ENCODE measurements at regions not wholly inside any gene's neighbourhood (a gene's known extent, or its start where the extent isn't known, plus 50 kb on each side); places are given as distances from the start of the nearest gene placed in this dataset.
"Not testable (repeated sequence)": the region's sequence is repeated elsewhere in the genome, so short reads cannot be mapped to it uniquely, and the experiment has no call there.

DNA sequence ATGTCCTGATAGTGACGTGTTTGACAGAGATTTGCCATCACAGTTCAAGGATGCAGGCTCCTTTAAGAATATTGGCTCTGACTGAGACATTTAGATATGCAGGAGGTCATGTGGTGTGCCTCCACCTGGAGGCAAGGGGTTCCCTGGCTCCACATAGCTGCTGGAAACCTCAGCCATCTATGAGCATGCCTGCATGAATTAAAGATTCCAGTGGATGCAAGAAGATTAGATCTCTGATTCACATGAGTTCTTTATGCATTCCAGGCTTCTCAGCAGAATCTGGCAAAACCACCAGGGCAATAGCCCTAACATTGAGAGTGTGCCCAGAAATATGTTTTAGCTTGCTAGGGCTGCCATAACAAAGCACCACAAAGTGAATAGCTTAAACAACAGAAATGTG is 298.5 kb upstream of the AADAT start:
- no peak for DNase-seq

DNA sequence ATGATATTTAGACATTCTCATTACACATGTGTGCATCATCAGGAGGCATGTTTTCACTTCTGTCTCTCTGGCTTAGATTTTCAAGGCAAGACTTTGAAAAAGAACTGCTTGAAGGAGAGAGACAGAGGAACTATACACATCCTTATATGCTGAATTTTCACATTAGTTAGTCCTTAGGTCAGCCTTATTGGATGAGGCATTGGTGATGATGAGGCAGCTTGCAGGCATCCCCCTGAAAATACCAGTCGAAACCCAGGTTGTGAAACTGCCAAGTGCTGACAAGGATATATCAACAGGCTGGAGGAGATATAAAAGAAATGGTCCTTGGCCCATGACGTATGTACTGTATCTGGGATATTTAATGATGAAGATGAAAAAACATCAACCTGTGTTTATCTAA is 297.2 kb upstream of the AADAT start:
- DNase-seq: no peak

DNA sequence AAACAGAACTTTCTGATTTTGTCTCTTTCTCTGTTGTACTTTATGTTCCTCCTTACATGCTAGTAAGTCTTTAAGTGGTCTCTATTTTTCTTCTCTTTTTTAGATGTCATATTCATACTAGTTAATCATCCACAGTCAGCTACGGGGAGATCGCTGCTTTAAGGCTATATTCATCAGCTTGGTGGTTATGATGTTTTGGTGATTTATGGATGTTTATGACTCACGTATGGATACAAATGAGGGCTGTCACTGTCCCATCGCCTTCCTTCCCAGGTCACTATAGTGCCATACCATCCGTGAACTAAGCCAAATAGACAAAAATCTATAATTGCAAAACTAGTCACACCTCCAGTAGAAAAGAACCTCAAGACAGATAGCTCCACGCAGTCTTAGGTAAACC is 296.8 kb upstream of the AADAT start:
- no peak for DNase-seq

DNA sequence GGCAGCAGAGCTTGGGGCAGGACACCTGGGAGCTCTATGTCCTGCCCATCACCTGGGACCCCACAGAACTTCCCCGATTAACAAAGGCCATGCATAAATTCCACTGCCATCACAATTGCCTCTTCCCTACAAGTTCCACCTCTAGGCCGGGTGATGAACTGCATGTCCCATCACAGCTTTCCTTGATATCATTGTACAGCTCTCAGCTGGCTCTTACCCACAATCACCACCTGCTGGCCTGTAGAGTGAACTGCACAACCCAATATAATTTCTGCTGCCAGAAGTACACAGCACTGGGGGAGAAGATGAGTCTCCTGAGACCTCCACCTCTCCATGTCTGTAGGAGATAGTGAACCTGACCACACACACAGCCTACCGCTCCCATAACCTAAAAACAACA is 285.0 kb upstream of the AADAT start:
- DNase-seq: no peak

DNA sequence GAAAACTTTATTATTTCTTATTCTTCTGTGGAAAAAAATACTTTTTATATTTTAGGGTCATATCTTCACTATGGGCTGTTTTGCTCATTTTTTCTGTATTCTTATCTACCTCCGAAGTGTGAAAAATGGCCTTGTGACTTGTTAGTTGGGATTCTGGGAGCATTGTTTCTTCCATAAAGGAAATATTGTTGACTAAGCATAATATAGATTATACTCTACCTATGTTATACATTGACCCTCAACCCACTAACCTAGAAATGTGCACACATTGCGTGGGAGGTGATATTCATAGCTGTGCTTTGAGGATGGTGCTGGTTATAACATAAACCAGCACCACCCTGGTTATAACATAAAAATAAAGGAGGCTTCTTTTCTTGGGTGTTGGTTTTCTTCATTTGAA is 259.2 kb upstream of the AADAT start:
- no peak for DNase-seq

DNA sequence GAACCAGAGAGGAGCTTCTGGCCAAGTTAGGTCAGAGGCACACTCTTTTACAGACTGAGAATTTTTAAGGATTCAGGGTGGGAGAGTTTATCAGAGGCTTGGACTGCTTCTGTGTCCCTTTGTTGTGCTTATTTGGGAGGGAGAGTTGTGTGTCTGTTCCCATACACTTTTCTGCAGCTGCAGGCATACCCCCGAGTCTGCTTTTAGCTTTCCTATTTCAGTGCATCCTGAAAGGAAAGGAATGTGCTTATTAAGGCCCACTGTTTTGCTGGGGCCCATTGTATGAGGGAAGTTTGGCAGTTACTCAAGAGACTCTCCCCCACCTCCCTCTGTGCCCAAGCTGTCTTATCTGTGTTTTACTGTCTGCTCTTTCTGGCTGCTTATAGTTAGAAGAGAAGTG is 257.4 kb upstream of the AADAT start:
- not testable (repeated sequence) for DNase-seq

DNA sequence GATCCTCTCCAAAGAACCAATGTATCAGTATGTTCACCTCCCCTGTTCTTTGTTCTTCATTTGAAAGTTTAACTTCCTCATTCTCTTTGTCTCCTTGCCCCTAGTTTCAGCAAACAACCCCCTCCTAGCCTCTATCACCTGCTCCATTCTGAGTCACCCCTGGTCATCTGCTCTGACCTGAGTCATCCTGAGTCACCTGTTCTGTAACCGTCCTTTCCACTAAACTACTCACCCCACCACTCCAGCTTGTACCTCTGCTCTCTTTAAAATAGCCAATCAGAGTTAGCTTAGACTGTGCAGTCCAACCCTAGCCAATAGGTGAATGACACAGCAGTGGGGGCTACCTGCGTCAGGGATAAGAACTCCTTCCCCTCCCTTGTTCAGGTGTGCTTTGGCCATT is 249.8 kb upstream of the AADAT start:
- DNase-seq: no peak

DNA sequence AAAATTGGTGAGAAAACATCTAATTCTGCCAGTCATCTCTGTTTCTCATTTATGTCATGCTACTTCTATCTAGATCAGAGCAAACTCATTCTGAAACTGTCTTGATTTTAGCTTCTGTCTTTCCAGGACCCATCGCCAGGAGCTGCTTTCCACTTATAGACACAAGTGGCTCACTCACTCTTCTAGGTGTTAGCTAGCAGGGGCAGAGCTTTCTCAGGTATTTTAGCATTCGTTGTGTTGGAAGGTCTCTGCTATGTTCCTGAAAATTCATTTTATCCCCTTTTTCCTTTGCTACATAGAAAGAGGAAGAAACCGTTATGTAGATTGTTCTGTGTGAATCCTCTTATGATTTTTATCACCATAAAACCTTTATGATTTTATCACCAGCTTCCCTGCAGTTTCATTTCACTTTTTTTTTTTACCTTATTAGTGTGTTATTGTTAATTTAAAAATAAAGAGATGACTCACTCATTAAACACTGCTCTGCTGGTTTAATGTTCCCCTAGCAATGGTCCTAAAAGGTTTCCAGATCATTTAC is 246.6 kb upstream of the AADAT start:
- DNase-seq: no peak

DNA sequence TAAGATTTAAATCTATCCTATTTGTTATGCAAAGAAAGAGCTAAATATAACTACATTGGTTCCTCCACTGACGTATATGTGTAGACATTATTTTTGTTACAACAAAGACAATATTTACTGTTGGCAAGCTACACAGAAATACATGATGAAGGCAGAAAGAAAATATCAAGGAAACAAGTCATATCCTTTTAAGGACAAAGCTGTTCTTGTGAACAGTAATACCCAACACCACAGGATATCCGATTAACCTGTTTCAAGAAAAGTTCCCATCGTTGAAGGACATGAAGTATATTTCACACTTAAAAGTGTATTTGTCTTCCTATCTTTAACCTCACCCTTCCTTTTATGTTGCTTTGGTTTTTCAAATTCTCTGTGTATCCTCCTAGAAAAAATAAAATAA is 235.8 kb upstream of the AADAT start:
- no peak for DNase-seq

DNA sequence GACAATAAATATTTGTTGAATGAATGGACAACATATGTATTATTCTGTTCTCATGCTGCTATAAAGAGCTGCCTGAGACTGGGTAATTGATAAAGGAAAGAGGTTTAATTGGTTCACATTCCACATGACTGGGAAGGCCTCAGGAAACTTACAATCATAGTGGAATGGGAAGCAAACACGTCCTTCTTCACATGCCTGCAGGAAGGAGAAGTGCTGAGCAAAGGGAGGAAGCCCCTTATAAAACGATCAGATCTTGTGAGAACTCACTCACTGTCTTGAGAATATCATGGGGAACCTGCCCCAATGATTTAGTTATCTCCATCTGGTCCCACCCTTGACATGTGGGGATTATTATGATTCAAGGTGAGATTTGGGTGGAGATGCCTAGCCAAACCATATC is 233.9 kb upstream of the AADAT start:
- no peak for DNase-seq

DNA sequence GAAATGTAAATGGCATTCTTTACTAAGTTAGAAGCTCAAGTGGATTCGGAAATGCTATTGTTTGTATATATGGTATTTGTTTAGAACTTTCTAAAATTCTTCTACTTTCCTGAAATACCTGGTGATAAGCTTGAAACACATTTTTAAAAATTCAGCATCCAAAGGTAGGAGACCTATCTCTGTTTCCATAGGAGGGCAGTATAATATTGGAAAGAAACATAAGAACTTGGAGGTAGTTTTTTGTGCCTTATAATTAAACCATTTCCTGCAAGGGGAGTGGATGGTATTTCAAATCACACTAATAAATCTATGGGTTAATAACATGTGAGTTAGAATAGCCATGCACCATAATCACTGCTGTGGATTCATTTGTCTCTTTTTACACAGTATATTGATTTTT is 217.4 kb upstream of the AADAT start:
- DNase-seq: no peak

DNA sequence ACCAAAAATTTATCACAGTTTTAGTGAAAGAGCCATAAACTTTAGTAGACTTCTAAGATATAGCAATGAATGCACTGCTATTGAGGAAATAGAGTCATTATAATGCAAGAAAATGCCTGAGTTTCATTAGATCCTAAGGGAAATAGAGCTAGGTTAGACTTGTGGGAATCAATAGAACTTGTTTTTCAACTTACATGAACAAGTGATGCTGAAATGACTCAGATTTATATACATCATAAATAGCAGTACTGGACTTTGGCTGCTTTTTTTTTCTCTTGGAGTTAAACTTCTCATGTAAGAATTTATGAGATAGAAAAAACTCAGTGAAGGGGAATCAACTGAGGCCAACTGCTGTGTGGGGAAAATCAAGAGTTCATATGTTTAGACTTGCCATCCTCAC is 216.5 kb upstream of the AADAT start:
- DNase-seq: no peak

DNA sequence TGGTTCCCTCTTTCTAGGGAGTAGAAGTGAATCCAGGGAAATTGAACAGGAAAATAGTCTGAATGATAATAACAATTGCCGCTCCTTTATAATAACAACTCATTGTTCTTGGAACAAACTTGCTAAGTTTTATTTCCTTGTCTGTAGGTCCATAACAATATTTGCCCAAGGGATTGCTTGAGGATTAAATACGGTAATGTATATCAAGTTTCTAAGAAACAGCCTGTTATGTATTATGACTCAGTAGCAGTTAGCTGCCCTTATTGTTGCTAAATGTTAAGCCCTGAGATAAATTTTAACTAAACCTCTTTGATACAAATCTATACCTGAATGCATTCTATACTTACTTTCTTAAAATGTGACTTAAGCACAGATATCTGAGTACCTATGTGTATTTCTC is 215.9 kb upstream of the AADAT start:
- no peak for DNase-seq

DNA sequence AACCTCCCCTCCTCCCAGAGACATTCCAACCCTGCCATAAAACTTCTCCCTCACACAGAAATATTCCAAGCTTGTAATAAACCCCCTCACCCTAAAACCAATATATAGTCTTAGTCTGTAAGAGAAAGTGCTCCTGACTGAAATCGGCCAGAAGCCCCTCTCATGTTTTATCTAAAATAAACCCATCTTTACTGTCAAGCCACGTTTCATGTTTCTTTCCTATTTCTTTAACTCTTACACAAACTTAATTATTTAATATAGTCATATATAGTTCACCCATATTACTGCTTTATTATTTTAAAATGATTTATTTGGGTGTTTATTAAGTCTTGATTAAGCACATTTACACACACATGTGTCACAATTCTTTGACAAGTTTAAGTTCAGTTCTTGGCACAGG is 191.3 kb upstream of the AADAT start:
- DNase-seq: no peak

DNA sequence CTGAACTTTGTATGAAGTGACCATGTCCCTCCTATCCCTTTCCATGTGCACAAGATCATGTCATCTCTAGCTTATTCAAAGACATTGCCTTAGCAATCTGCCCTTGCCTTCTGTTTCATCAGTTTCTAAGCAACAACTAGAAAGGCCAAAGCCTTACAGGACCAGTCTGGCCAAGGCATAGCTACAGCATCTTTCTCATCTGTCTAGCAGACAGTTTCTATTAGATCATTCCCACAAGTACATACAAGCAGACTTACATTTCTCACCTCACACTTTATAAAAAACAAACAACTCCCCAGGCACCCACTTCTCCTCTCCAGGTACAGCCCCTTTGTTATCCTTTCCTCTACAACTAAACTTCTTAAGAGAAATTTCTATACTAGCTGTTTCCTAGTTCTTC is 188.7 kb upstream of the AADAT start:
- DNase-seq: no peak

DNA sequence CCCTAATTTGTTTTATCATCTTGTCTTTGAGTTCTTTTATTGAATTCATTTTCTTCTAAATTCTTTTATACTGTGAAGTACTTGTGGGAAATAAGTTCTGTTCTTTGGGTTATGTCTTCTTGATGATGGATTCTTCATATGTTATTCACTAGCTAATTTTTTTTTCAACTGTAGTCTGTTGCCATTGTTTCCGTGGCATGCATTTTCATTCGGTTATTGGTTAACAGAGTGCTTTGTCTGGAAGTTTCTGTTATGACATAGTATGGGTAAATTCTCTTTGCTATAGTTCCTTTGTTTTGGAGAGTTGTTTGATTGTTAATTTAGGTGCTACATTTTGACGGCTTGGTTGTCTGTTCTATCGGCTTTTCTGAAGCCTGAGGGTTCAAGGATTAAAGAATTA is 184.9 kb upstream of the AADAT start:
- no peak for DNase-seq

DNA sequence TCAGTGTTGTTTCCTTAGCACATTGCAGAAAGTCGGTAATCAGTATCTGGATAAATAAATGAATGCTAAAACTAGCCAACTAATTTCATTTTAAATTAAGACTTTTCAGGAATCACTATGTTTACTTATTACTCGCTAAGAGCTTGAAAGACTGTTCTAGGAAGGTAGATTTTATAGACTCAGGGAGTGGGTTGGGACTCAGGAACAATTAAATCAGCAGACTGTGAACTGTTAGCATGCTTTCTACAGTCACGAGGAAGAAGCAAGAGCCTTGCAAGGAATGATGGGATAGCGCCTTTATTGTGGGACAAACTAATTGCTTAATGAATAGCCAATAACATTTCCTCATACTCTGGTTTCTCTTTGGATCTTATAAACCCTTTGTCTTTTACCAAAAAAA is 183.2 kb upstream of the AADAT start:
- DNase-seq: no peak

DNA sequence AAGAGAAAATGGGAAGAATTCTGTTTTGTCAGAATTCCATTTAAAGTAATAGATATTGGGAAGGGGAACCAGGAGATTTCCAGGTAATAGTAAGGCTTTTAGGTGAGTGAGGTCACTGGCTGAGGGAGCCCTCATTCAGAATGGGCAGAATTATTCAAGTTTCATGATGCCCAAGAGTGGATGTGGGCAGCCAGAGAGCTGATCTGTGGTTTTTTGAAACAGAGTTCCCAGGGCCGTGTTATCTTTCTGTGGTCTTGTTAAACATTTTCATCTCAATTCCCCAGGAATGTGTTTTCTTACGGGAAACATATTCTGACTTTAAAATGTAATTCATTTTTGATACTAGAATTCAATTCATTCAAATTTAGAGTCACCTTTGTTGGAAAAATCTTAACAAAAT is 182.0 kb upstream of the AADAT start:
- no peak for DNase-seq

DNA sequence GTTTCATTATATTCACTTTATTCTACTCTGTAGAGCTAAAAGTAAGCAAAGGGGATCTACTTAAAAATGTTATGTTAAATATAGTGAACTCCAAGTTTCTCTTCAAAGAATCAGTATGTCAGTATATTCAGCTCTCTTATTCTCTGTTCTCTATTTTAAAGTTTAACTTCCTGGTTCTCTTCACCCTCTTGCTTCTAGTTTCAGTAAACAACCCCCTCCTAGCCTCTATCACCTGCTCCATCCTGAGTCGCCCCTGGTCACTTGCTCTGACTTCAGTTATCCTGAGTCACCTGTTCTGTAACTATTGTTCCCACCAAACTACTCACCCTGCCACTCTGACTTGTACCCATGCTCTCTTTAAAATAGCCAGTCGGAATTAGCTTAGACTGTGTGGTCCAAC is 180.9 kb upstream of the AADAT start:
- no peak for DNase-seq

DNA sequence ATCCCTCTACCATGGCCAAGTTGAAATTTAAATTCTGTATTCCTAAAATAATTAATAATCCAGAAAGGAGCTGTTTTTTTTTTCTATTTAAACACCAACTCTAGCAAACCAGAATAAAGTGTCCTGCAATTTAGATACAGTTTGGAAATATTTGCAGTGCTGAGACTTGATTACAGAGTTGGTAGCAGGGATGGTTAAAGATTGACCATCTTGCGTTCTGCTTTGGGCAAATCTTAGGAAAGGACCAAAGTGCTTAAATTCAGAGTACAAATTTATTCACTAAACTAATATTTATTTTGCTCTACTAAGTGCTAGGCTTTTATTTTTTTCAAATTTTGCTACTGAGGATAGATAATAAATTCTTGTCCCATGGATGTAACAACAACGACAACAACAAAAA is 180.2 kb upstream of the AADAT start:
- DNase-seq: no peak

DNA sequence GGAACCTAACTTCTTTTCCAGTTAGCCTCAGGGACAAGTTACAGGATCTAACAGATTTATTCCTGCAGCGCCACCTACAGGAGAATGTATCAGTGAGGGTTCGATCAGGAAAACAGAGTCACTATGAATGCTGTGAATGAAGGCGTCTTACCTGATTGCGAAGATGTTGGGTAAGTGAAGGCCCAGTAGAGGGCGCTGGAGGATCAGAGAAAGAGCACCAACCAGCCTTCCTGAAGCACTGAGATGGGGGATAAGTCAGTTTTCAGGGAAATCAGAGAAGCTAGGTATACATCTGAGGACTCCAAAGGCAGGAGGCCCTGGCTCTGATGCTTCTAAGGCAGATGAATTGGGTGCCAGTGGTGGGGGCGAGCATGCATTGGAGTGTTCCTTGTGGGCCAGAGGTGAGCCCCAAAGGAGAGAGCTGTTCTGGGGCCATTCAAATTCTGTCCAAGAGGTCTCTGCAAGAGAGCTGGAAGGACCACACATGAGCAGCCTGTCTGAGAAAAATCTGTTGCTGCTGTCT is 169.9 kb upstream of the AADAT start:
- peak; percentile 87 for DNase-seq

DNA sequence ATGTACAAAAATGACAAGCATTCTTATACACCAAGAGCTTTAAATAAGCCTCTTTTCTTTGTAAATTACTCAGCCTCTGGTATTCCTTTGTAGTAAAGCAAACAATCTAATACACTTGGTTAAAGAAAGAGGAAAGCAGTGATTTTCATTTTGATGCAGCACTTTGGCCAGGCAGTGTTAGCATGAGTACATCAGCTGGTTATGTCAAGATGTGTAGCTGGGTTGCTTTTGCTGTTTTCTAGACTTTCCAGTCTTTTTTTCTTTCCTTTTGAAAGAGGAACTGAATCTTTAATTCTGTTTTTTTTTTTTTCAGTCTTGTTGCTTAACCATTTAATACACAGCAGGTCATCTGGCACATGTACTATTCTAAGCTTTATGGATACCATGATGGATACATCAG is 167.1 kb upstream of the AADAT start:
- DNase-seq: no peak

DNA sequence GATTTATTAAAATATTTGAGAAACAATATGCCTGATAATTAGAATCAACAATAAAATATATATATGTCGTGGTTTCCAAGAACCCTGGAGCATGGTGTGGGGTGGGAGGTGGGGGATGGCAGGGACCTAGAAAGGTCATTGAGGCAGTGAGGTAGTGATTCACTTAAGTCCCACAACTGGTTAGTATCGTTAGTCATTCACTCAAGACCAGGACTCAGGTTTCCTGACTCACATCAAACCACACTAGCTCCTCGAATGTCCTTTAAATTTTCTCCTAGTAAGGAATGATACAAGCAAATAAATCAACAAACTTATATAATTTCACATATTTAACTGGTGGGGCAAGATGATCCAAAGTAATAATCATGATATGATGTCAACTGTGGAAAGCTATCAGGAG is 158.8 kb upstream of the AADAT start:
- DNase-seq: no peak

DNA sequence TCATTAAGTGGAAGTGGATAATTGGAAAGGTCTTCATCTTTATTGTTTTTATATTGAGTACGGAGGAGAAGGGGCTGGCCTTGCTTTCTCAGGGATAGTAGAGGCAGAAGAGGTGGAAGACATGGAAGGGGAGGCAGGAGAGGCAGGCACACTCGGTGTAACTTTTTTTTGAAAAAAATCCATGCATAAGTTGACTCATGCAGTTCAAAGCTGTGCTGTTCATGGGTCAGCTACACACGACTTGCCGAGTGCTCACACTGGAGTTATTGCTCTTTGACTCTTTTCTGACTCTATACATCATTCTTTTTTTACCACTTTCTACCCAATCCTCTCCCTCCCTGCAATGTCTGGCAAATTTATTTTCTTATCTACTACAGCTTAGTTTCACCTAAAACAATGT is 158.3 kb upstream of the AADAT start:
- DNase-seq: no peak

DNA sequence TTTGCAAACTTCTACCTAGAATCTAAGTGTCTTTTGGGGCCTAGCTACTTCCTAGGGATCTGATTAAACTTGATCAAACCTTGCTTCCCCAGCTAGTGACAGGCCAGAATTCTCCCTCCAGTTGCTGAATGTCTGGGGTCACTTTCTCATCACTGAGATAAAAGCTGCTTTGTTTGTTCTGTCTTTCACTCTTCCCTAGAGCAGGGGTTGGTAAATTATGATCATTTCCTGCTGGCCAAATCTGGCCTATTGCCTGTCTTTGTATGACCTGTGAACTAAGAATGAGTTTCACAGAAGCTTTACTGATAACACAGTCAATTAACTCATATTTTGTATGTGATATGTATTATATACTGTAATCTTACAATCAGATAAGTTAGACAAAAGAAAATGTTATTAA is 157.8 kb upstream of the AADAT start:
- DNase-seq: no peak
